LoVo (cell line): ENCODE measurements at regions not wholly inside any gene's neighbourhood (a gene's known extent, or its start where the extent isn't known, plus 50 kb on each side); places are given as distances from the start of the nearest gene placed in this dataset.

Experiments used
- DNase-seq: peaks from one replicate; pipeline ENCODE4 v3.0.0-alpha.2; 2016; ENCODE audit warnings: low spot score

DNA sequence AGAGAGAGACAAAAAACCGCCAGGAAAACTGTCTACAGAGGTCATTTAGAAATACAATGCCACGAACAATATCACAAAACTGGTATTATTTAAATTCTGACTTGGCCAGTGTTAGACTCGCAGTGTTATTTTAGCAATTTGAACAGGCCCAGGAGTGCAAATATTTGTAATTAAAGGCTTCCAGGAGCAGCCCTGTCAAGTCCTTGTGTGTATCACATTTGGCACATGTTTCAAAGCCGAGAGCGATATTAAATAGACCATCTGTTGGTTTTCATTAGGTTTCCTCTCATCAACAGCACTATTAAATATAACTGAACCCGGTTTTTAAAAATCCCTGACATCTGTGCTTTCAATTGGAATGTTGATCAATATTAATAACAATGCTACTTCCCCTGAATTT lies 656.9 kb downstream of the TSN start:
- no peak for DNase-seq

DNA sequence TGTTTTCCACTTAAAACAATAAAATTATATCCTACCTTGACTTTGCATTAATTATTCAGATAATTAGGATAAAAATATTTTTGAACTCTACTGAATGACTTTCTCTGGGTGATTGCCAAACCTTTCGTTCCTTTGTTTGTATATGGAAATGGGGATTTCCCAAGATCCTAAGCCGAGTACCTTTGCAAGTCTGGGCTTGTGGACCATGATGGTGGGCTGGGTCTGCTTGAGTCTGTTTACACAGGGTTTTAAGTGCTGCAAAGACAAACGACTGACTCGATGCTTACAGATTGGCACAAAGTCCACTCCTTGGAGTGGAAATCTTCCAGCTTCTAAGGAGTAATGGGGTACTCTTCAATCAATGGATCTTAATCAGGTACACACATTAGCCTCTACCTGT lies 659.5 kb downstream of the TSN start:
- DNase-seq: no peak

DNA sequence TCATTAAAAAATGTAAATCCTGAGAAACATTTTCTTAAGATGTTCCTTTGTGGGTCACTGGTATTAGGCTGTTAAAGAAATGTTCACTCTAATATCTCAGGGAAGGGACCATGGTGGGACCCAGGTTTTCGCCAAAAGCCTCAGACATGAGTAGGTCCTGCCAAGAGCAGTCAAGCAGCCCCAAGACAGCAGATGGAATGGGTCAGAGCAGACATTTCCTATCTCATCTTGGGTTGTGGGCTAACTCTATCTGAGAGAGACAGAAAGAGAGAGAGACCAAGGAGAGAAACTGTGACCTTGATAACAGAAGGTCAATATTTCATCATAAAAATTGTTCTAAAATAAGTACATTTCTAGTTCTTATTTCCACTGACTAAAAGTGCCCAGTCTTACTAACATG lies 661.7 kb downstream of the TSN start:
- DNase-seq: no peak

DNA sequence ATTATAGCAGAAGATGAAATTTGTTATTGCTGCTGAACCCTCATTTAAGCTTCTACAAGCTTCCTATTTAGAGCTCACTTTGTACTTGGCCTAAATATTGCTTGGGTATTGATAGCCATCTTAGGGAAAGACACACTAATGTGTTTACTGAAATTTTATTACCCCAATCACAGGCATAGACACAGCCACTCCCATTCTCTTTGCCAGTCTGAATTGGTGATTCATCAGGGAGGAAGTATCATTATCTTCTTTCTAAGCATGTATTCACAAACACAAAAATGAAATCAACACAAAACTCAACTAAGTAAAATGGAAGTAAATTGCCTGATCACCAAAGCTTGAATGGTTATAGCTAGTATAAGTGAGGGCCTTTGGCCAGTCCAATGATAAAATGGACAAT lies 666.3 kb downstream of the TSN start:
- DNase-seq: no peak

DNA sequence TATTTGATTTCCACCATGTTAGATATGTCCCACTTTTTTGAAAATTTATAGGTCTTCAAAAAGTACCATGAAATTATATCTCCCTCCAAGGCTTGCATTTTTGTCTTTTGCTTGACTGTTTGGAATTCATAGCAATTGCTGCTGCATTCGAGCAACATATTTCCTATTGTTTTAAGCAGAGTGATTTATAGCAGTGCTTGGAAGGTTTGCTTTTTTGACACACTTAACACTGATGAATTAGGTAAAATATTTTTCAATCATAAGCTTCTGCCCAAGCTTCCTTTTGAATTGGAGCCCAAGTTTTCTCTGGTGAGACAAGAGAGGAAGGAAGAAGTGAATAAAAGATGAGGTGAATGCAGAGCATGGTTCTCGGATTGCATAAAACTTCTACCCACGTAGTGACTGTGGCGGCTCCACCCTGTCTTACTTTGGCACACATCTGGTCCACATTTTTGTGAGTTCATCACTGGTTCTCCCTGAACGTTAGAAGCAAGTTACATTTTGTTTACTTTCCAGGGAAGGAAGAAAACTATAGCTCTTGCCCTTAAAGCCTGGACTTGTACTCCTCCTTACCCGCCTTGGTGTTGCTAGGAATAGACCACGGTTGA lies 667.0 kb downstream of the TSN start:
- DNase-seq: no peak

DNA sequence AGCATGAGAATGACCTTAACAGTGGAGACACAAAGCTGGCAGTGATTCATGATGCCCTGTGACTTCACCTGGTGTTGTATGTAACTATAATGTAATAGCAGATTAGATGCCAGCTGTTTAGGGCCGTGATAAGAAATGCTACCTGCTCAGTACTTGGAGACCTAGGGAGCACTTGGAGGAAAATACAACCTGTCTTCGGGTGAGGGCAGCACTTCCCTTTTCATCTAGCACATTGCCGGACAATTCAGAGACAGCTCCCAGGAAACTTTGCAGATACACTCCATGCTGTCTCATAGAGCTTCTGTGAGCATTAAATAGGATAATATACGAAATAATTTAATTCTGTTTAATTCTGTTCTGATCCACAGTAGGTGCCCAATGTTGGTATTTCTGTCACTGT lies 668.5 kb downstream of the TSN start:
- DNase-seq: no peak

DNA sequence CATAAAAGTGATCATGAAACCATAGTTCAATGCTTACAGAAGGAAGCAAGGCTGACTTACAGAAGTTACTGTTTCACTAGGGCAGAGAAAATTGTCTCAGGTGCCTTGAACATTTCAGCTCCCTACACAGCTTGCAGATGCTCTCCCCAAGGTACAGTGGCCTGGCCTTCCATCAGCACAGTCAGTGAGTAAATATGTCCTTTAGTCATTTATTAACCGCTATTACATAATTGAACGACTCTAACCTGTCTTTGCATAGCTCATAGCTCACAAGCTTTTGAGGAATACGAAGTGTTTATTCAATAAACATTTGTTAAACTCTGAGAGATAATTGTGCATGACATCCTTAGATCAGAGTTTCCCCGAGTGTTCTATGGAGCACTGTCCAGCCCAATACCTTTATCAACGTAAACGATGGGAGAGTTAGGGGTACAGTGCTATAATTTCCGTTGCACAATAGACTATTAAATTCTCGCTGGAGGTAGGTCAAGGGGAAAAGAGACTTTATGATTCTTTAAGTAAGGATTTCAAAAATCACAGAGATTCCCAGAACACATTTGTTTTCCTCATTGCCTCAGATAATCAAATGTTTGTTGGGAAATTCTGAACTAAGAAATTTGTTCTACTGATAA lies 677.8 kb downstream of the TSN start:
- no peak for DNase-seq

DNA sequence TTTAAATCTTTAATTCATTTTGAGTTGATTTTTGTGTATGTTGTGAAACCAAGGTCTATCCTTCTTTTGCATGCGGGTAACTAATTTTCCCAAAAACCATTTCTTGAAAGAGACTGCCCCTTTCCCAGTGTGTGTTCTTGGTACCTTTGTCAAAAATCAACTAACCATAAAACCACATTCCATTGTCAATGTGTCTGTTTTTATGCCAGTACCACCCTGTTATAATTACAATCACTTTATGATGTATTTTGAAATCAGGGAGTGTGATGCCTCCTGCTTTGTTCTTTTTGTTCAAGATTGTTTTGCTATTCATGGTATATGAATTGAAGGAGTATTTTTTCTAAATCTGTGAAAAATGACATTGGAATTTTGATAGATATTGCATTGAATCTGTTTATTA lies 689.6 kb downstream of the TSN start:
- DNase-seq: no peak

DNA sequence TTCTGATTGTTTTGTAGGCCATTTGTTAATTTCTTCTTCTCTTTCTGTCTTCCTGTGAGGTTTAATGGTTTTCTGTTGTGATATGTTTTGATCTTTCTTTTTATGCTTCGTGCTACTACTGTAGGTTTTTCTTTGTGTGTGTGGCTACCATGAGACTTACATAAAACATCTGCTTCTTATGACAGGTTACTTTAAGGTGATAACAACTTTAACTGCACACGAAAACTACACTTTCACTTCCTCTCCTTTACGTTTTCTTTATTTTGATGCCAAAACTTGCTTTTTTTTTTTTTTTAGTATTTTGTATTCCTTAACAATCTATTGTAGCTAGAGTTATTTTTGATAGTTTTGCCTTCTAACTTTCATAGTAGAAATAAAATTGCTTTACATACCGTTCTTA lies 691.3 kb downstream of the TSN start:
- no peak for DNase-seq

DNA sequence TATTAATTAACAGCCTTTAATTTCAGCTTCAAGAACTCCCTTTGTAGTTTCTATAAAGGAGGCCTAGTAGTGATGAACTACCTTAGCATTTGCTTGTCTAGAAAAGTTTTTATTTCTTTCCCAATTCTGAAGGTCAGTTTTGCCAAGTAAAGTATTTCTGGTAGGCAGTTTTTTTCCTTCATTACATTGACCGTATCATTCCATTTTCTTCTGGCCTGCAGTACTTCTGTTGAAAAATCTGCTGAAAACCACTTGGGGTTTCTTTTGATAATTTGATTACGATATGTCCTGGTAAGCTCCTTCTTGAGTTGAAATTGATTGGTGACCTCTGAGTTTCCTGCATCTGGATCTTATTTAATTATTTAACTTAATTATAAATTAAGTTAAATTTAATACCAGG lies 691.8 kb downstream of the TSN start:
- no peak for DNase-seq

DNA sequence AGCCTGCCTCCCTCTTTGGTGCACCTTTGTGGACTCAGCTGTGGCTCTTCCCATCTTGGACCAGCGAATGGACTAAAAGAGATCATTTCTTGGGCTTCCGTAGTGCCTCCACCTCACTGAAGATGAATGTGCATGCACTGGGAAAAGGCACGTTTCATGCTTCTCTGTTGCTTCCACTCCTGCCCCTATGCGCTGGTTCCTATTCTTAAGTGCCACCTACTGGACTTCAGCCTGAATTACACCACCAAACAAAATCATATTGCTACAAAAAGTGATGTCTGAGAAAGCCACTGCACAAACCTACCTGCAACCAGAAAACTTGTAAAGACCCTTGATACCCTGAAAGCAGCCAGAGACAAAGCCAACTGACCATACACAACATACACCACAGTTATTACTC lies 695.6 kb downstream of the TSN start:
- DNase-seq: peak; percentile 43

DNA sequence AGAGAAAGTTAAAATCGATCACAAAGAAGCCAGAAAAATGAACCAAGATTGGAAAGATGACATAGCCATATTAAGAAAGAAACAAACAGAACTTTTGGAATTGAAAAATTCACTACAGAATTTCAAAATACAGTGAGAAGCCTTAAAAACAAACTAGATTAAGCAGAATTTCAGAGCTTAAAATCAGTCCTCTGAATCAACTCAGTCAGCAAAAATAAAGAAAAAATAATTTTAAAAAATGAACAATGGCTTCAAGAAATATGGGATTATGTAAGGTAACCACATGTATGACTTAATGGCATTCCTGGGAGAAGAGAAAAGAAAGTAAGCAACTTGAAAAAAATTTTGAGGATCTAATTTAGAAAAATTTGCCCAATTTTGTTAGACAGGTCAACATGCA lies 696.2 kb downstream of the TSN start:
- no peak for DNase-seq

DNA sequence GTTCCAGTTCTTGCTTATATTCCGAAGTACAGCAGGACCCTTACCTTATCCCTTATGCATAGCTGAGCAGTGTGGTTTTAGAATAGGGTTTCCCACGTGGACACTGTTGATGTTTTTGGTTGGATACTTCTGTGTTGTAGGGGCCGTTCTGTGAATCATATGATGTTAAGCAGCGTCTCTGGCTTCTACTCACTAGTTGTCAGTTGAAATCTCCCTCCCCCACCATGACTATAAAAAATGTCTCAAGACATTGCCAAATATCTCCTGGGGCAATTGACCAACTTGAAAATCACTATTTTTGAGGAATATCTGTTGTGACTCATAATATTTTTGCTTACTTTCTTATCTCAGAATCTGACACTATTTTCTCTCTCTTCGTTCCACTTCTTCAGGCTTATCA lies 713.7 kb downstream of the TSN start:
- no peak for DNase-seq

DNA sequence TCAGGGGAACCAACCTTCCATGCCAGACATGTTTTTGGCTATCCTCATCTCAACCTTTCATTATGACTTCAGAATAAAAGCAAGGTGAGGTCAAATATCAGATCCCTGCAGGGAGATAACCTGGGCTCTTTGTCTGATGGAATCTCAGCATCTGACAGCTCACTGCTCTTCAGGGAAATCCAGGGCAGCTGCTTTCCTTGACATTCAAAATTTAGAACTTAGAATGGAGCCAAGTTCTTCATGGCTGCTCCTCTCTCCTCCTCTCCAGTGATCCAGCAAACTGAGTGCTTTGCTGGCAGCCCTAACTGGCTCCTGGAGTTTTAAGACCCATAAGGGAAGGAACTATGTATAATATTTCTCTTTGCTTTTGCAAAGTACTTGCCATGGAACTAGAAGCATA lies 716.3 kb downstream of the TSN start:
- DNase-seq: no peak

DNA sequence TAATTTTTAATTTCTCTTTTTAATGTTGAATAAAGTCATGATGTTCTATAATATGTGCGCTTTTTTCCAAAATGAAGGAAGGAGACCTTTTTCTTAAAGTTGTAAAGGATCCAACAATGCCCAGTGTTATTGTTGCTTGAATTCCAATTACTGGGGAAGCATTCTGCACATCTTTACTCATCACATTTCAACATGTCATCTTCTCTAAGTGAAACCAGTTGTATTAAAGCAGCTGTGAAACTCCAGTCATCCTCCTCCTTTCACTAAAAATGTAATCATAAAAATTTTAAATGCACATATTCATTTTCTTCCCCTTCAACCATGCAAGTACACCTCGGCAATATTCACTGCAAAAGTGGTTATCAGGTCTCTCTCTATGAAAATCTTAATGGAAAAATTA lies 722.7 kb downstream of the TSN start:
- no peak for DNase-seq

DNA sequence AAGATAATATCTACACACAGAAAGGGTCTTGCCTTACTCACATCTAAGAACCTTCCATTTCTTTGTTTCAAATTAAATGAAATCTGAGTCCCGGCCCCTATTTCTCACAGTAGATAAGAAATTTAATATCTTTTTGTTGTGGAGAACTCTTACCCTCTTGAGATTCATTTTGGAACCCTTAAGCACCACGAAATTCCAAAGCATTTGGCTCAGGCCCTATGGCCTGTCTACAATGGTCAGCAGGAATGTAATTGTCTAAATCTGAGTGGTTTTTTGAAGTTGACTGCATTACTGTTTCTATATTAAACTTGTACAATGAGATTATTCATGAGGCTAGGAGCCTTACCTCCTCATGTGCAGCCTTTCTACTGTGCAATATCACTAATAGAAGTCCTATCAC lies 723.3 kb downstream of the TSN start:
- DNase-seq: no peak

DNA sequence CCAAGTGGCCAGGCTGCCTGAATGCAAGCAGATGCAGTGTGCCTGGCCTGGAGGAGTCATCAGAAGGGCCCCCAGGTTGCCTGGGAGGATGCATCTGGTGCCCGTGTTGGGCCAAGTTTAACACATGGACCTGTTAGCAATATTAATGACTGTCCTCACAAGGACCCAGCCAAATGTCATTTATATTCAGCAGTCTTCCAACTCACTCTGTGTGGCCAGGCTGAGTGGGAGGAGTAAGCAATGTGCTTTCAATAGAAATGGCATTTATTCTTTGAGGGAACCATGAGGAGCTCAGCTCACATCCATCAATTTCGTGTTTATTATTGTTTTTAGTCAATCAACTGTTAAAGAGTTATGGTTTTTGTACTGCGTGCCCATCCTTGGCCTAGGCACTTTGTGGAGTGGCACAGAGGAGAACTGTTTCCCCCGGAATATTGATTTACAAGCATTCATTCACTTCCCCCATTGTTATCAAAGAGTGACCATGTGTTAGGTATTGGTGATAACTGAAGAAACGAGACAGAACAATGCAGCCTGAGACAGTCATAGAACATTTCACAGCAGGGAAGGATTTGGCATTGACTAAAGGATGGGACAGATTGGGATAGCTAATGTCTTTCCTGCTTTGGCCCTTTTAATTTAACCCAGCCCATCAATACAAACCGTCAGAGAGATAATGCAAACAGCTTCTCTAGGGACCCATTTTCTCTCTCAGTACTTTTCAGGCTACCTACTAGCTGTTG lies 725.2 kb downstream of the TSN start:
- no peak for DNase-seq

DNA sequence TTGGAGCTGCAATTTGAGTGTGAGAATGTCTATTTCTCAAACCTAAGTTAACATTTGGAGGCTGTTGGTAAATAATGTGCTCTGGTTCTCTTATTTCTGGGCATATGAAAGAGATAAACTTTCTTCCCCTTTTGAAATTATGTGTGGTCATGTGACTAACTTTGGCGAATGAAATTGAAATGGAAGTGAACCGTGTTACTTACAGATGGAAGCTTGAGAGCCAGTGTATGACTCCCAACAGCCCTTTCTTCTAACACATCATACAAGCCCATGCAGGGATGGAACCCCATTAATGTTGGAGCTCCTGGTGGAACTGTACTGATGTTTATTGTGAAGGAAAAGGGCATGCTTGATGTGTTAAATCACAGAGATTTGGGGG lies 725.8 kb downstream of the TSN start:
- no peak for DNase-seq

DNA sequence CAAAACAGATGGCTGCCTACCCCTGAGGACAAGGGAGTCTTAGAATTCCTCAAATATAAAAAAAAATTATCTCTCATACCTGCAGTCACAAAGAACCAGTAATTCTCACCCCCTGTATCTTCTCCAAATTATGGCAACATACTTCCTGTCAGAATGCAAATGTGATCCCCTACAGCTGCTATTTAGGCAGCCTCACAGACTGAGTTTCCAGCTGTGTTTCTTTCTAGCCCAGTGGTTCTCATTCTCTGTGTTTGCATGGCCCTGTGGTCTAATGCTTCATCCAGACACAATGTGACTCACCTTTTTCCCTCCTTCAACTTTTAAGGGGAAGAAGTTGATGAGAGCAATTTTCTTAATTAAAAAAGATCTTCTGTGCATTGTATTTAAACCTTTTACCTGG lies 726.3 kb downstream of the TSN start:
- no peak for DNase-seq

DNA sequence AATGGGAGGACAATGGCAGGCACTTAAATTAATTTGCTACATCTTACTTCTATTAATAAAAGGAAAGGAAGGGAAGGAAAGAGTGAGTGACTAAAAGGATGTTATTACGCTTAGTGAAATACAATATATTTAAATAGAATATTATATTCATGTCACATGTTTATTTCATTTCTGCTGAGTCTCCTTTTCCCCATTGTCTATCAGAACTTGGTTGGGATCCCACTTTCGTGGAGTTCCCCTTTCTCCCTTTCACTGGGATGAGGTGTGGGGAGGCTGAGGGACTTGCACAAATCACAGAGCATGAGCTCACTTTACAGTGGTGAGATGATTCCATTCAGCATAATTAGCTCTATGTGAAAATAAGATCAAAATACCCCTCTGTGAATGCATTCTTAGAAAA lies 730.6 kb downstream of the TSN start:
- DNase-seq: no peak

DNA sequence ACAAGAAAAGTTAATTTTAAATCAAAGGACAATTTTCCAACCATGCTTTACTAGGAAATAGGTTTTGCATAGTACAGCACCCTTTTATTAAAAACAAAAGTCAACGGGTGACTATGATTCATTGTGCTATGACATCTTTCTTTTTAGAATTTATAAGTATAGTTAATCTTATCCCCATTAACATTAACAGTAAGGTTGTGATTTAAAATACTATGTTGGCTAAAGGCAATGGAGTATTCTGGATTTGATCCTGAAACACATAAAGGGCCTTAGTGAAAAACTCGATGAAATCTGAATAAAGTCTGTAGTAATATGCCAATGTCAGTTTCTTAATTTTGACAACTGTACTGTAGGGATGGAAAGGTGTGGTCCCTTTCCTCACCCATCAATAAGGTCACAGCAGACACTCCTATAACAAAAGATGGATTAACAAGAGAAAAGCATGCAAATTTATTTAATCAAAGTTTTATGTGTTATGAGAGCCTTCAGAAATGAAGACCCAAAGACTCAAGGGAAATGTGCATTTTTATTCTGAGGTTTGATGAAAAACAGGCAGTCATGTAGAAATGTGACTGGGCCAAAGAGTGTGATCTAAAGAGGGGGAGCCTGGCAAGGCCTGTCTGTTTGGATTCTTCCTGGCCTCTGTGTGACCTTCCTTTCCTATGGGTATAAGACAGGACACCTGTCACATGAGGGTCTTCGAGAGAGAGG lies 731.4 kb downstream of the TSN start:
- no peak for DNase-seq

DNA sequence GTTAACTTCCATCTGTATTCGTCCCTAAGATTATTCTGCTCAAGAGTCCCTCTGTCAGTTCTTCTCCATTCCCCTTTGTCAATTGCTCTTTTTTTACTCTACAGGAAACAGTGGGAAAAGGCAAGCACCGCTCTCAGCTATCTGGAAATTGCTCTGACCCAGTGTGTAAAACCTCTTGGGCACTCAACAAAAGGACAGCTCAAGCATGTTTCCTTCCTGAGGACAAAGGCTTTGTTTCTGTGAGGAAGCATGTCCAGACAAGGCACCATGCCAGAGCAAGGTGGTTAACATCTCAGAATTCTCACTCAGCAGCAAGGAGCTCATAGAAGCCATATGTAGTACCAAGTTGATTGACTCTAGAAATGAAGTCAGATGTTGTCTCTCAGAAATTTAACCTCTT lies 735.6 kb downstream of the TSN start:
- no peak for DNase-seq
